Gastrocnemius medialis (tissue), 4 donors: ENCODE measurements at regions not wholly inside any gene's neighbourhood (a gene's known extent, or its start where the extent isn't known, plus 50 kb on each side); places are given as distances from the start of the nearest gene placed in this dataset.

Experiments
- ATAC-seq, 2 donors: fragments of 150-250 bp; one replicate each; pipeline ENCODE4 v1.9.1; 2016
- DNase-seq, 2 donors: peaks; one replicate each; pipeline ENCODE4 v3.0.0-alpha.2; 2019
- H3K27ac ChIP-seq, 4 donors: fragments of 200-600 bp; sonication (generic); 1 replicate in 1 of 4; 2 replicates in 3 of 4; pipeline ENCODE4 v1.5.1; 2016 to 2018; ENCODE audit warnings: mild to moderate bottlenecking in 2 of 4, moderate library complexity in 1 of 4
- H3K27me3 ChIP-seq, 3 donors: fragments of 200-600 bp; sonication (generic) in 2 of 3; 1 replicate in 1 of 3; 2 replicates in 2 of 3; pipeline versions ENCODE4 v1.5.1 to v1.6.0; 2016 to 2019; ENCODE audit warnings: mild to moderate bottlenecking in 1 of 3, moderate library complexity in 1 of 3
- H3K36me3 ChIP-seq, 2 donors: fragments of 200-600 bp; sonication (generic) in 1 of 2; one replicate each; pipeline ENCODE4 v1.5.1; 2017 to 2018
- H3K4me1 ChIP-seq, 2 donors: fragments of 200-600 bp; sonication (generic) in 1 of 2; one replicate each; pipeline ENCODE4 v1.5.1; 2016 to 2017; ENCODE audit warnings: mild to moderate bottlenecking in 2 of 2
- H3K4me3 ChIP-seq, 4 donors: fragments of 200-600 bp; sonication (generic) in 3 of 4; 1 replicate in 1 of 4; 2 replicates in 3 of 4; pipeline ENCODE4 v1.5.1; 2016 to 2019; ENCODE audit warnings: mild to moderate bottlenecking in 2 of 4
- H3K9me3 ChIP-seq, 3 donors: fragments of 200-600 bp; sonication (generic) in 2 of 3; 1 replicate in 1 of 3; 2 replicates in 2 of 3; pipeline ENCODE4 v1.5.1; 2016 to 2019
- CTCF ChIP-seq, 5 experiments: fragments of 450-650 bp in 3 of 5; fragments of 200-600 bp in 2 of 5; sonication (generic) in 2 of 5; IDR thresholded peaks in 4 of 5; conservative IDR thresholded peaks in 1 of 5; 1 replicate in 4 of 5; 2 replicates in 1 of 5; pipeline ENCODE4 v1.5.1; 2016 to 2019; ENCODE audit warnings: antibody characterized with exemption in 5 of 5, mild to moderate bottlenecking in 3 of 5, moderate library complexity in 3 of 5
- POLR2A ChIP-seq, 2 donors: fragments of 450-650 bp; IDR thresholded peaks; one replicate each; pipeline ENCODE4 v1.6.1; 2017; ENCODE audit warnings: antibody characterized with exemption in 2 of 2, mild to moderate bottlenecking in 2 of 2, moderate library complexity in 2 of 2
- in situ Hi-C, 4 donors: fragments of 200-750 bp; cut with MboI; loops; one replicate each; pipeline versions ENCODE4 v1.15.0 to v1.8.0; 2017; ENCODE audit warnings: low sequenced_read_pairs in 4 of 4
- intact Hi-C: fragments of 100-400 bp; cut with DNase I; formaldehyde crosslinking; loops from one replicate; pipeline ENCODE4 v1.15.1; 2023; ENCODE audit warnings: low total_unique reads

- H3K27ac ChIP-seq = no peak overlapping the region
- H3K4me3 ChIP-seq = no peak overlapping the region
- H3K36me3 ChIP-seq = no peaks in the 10 kb centered on the region
- in situ Hi-C loops = no loop called here
- H3K4me1 ChIP-seq = no peaks in the 10 kb centered on the region
- no peak for TF ChIP-seq POLR2A (IDR thresholded peaks at IDR 0.05)
- no peak for TF ChIP-seq CTCF (IDR thresholded peaks at IDR 0.05 in 4 of 5, conservative IDR thresholded peaks at IDR 0.05 in 1 of 5)
- intact Hi-C loops = no loop called here
- DNase-seq = no peak
- ATAC-seq = no peak
- no peaks in the 10 kb centered on the region for H3K9me3 ChIP-seq
- H3K27me3 ChIP-seq = peaks cover 7 to 15% (median 9%) of the 10 kb centered on the region in 3 donors
Measured at GRCh38 chr1:4045397-4046010, 145.4 kb upstream of the C1orf174 start.

GRCh38 chr1:4046836-4047461 is 146.9 kb upstream of the C1orf174 start:
- Histone ChIP-seq H3K27ac (no peak overlapping the region), H3K9me3 (no peaks in the 10 kb centered on the region), H3K36me3 (no peaks in the 10 kb centered on the region), H3K4me1 (no peaks in the 10 kb centered on the region), H3K4me3 (no peak overlapping the region), H3K27me3 (peaks cover 7 to 15% (median 11%) of the 10 kb centered on the region in 3 donors)
- no peak for ATAC-seq
- TF ChIP-seq POLR2A (IDR thresholded peaks at IDR 0.05) = no peak
- TF ChIP-seq CTCF (IDR thresholded peaks at IDR 0.05 in 4 of 5, conservative IDR thresholded peaks at IDR 0.05 in 1 of 5) = no peak
- intact Hi-C loops = no loop called here
- in situ Hi-C loops = no loop called here
- no peak for DNase-seq

DNA sequence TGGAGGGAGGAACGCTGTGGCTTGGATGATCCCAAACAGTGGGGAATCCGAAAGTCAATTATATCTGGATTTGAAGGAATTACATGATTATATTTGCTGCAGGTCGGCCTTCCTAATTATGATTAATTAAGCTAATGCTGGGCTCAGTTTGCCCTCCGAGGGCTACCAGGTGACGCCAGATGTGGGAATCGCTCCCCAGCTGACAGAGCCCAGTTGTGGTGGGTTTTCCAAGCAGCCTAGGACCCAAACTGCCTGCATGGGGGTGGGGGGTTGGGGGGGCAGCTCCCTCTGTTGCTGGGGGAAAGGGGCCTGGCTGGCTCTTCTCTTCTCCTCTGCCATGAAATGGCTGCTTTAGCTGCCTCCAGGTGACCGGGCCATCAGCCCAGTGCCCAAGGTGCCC is 147.6 kb upstream of the C1orf174 start:
- DNase-seq (no peak), ATAC-seq (no peak)
- intact Hi-C loops (no loop called here), in situ Hi-C loops (no loop called here)
- H3K4me3 ChIP-seq = no peak overlapping the region
- H3K36me3 ChIP-seq = no peaks in the 10 kb centered on the region
- H3K4me1 ChIP-seq = no peaks in the 10 kb centered on the region
- no peaks in the 10 kb centered on the region for H3K9me3 ChIP-seq
- TF ChIP-seq POLR2A (IDR thresholded peaks at IDR 0.05) = no peak
- TF ChIP-seq CTCF (IDR thresholded peaks at IDR 0.05 in 4 of 5, conservative IDR thresholded peaks at IDR 0.05 in 1 of 5) = no peak
- peaks cover 7 to 15% (median 11%) of the 10 kb centered on the region in 3 donors for H3K27me3 ChIP-seq
- H3K27ac ChIP-seq = no peak overlapping the region

- H3K27me3 ChIP-seq = peaks cover 7 to 15% (median 13%) of the 10 kb centered on the region in 3 donors
- H3K9me3 ChIP-seq = no peaks in the 10 kb centered on the region
- TF ChIP-seq POLR2A (IDR thresholded peaks at IDR 0.05) (no peak), CTCF (IDR thresholded peaks at IDR 0.05 in 4 of 5, conservative IDR thresholded peaks at IDR 0.05 in 1 of 5) (no peak)
- in situ Hi-C loops = no loop called here
- intact Hi-C loops = no loop called here
- no peaks in the 10 kb centered on the region for H3K36me3 ChIP-seq
- ATAC-seq (no peak), DNase-seq (no peak)
- H3K4me3 ChIP-seq = no peak overlapping the region
- no peaks in the 10 kb centered on the region for H3K4me1 ChIP-seq
- H3K27ac ChIP-seq = no peak overlapping the region
Measured at GRCh38 chr1:4048076-4048475, 148.0 kb upstream of the C1orf174 start.
